MM.1S (cell line): ENCODE measurements at regions not wholly inside any gene's neighbourhood (a gene's known extent, or its start where the extent isn't known, plus 50 kb on each side); places are given as distances from the start of the nearest gene placed in this dataset.

Experiments used
- DNase-seq: peaks from one replicate; pipeline ENCODE4 v3.0.0-alpha.2; 2015
- H2AFZ ChIP-seq: fragments of 300-600 bp; sonication (generic); 2 replicates; pipeline ENCODE4 v1.6.0; 2016; ENCODE audit warnings: antibody characterized with exemption, low read length
- H3F3A ChIP-seq: fragments of 300-600 bp; sonication (generic); 2 replicates; pipeline ENCODE4 v1.6.1; 2016; ENCODE audit warnings: mild to moderate bottlenecking, antibody characterized with exemption, low read length, moderate library complexity, mixed read lengths; ENCODE audit not compliant: insufficient read depth
- H3K27ac ChIP-seq: fragments of 300-600 bp; sonication (generic); 2 replicates; pipeline ENCODE4 v1.5.1; 2016; ENCODE audit warnings: mild to moderate bottlenecking, low read length
- H3K27me3 ChIP-seq: fragments of 300-600 bp; sonication (generic); replicated peaks from 2 replicates; pipeline ENCODE4 v1.6.0; 2016; ENCODE audit warnings: low read length; ENCODE audit not compliant: insufficient read depth
- H3K36me3 ChIP-seq: fragments of 300-600 bp; sonication (generic); replicated peaks from 2 replicates; pipeline ENCODE4 v1.6.1; 2016; ENCODE audit warnings: mild to moderate bottlenecking, low read length, mixed read lengths; ENCODE audit not compliant: insufficient read depth
- H3K4me1 ChIP-seq: fragments of 300-600 bp; sonication (generic); 2 replicates; pipeline ENCODE4 v1.6.1; 2016; ENCODE audit warnings: low read length, mixed read lengths
- H3K4me2 ChIP-seq: fragments of 300-600 bp; sonication (generic); 2 replicates; pipeline ENCODE4 v1.6.0; 2016; ENCODE audit warnings: low read depth, low read length
- H3K4me3 ChIP-seq: fragments of 300-600 bp; sonication (generic); 2 replicates; pipeline ENCODE4 v1.5.1; 2016; ENCODE audit warnings: low read length, mixed read lengths
- H3K79me2 ChIP-seq: fragments of 300-600 bp; sonication (generic); 2 replicates; pipeline ENCODE4 v1.6.1; 2016; ENCODE audit warnings: mixed run types, low read length, mixed read lengths
- H3K9ac ChIP-seq: fragments of 300-600 bp; sonication (generic); 2 replicates; pipeline ENCODE4 v1.6.1; 2016; ENCODE audit warnings: low read length, mixed read lengths
- H3K9me2 ChIP-seq: fragments of 300-600 bp; sonication (generic); replicated peaks from 2 replicates; pipeline ENCODE4 v1.6.1; 2016; ENCODE audit warnings: mild to moderate bottlenecking, low read length, mixed read lengths; ENCODE audit not compliant: insufficient read depth
- H3K9me3 ChIP-seq: fragments of 300-600 bp; sonication (generic); replicated peaks from 2 replicates; pipeline ENCODE4 v1.6.1; 2016; ENCODE audit warnings: mild to moderate bottlenecking, low read length, mixed read lengths; ENCODE audit not compliant: insufficient read depth
- H4K20me1 ChIP-seq: fragments of 300-600 bp; sonication (generic); 2 replicates; pipeline ENCODE4 v1.6.1; 2016; ENCODE audit warnings: mild to moderate bottlenecking, low read length, moderate library complexity, mixed read lengths; ENCODE audit not compliant: insufficient read depth
- EZH2 ChIP-seq: fragments of 300-600 bp; sonication (generic); optimal IDR thresholded peaks from 2 replicates; pipeline ENCODE3; 2017; ENCODE audit warnings: low read depth, mild to moderate bottlenecking, antibody characterized with exemption, low read length, mixed read lengths
- EZH2phosphoT487 ChIP-seq: fragments of 300-600 bp; sonication (generic); IDR thresholded peaks from 2 replicates; pipeline ENCODE4 v1.6.1; 2018; ENCODE audit warnings: antibody characterized with exemption, low read length
- TF ChIP-seq, protein P1 (sequence below): fragments of 300-600 bp; sonication (generic); IDR thresholded peaks from 2 replicates; pipeline ENCODE4 v1.5.1; 2016; ENCODE audit warnings: antibody characterized with exemption, low read length, mixed read lengths

DNA sequence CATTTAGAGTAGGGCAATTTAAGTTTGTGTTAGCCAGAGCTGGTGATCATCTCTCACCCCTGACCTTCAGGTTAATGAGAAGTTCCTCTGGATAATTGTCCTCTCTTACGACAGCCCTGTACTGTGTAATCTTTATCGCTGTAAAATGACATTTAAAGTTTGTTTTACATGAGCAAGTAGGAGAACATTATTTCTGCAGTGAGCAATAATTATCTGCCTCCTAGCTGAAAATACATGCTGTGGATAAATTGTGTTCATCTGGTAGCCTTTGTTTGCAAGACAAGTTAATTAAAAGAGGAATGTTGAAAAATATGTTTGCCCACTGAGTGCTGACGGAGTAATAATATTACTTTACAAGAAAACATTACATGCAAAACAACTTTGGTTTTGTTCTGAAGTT is 1083.8 kb upstream of the NUDT12 start:
- TF ChIP-seq, protein P1, sequence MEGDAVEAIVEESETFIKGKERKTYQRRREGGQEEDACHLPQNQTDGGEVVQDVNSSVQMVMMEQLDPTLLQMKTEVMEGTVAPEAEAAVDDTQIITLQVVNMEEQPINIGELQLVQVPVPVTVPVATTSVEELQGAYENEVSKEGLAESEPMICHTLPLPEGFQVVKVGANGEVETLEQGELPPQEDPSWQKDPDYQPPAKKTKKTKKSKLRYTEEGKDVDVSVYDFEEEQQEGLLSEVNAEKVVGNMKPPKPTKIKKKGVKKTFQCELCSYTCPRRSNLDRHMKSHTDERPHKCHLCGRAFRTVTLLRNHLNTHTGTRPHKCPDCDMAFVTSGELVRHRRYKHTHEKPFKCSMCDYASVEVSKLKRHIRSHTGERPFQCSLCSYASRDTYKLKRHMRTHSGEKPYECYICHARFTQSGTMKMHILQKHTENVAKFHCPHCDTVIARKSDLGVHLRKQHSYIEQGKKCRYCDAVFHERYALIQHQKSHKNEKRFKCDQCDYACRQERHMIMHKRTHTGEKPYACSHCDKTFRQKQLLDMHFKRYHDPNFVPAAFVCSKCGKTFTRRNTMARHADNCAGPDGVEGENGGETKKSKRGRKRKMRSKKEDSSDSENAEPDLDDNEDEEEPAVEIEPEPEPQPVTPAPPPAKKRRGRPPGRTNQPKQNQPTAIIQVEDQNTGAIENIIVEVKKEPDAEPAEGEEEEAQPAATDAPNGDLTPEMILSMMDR = no peak
- TF ChIP-seq EZH2 (no peak), EZH2phosphoT487 (no peak)
- no peaks in the 10 kb centered on the region for H3K9me3 ChIP-seq
- H3K9ac ChIP-seq = no peak overlapping the region
- H2AFZ ChIP-seq = no peak overlapping the region
- H3K9me2 ChIP-seq = no peaks in the 10 kb centered on the region
- H3K27ac ChIP-seq = no peak overlapping the region
- DNase-seq = no peak
- no peak overlapping the region for H3K4me2 ChIP-seq
- H4K20me1 ChIP-seq = no peaks in the 10 kb centered on the region
- H3K4me1 ChIP-seq = no peaks in the 10 kb centered on the region
- H3F3A ChIP-seq = no peaks in the 10 kb centered on the region
- no peaks in the 10 kb centered on the region for H3K36me3 ChIP-seq
- H3K79me2 ChIP-seq = no peaks in the 10 kb centered on the region
- H3K27me3 ChIP-seq = no peaks in the 10 kb centered on the region
- H3K4me3 ChIP-seq = no peak overlapping the region

DNA sequence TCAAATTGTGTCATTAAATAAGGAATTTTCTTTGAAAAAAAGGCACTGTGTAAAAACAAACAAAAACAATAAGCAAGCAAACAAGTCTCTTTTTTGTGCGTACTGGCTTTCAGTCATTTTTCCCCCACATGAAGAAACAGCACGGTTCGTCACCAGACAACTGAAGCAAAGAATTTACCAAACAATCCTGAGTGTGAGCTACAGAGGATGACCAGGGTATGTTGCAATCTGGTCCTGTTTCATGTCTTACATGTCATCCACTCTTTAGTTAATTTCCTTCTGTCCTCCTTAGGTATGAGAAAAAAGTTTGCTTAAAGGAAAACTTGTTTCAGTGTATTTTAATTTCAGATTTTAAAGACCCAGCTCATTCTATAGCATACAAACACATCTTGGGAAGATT is 1080.7 kb upstream of the NUDT12 start:
- no peak overlapping the region for H3K27ac ChIP-seq
- no peaks in the 10 kb centered on the region for H3K9me2 ChIP-seq
- no peaks in the 10 kb centered on the region for H3K27me3 ChIP-seq
- DNase-seq = no peak
- no peaks in the 10 kb centered on the region for H3F3A ChIP-seq
- no peaks in the 10 kb centered on the region for H3K36me3 ChIP-seq
- no peaks in the 10 kb centered on the region for H4K20me1 ChIP-seq
- H2AFZ ChIP-seq = no peak overlapping the region
- H3K9ac ChIP-seq = no peak overlapping the region
- TF ChIP-seq, protein P1 = no peak
- no peak overlapping the region for H3K4me3 ChIP-seq
- H3K79me2 ChIP-seq = no peaks in the 10 kb centered on the region
- H3K9me3 ChIP-seq = no peaks in the 10 kb centered on the region
- H3K4me2 ChIP-seq = no peak overlapping the region
- H3K4me1 ChIP-seq = no peaks in the 10 kb centered on the region

DNA sequence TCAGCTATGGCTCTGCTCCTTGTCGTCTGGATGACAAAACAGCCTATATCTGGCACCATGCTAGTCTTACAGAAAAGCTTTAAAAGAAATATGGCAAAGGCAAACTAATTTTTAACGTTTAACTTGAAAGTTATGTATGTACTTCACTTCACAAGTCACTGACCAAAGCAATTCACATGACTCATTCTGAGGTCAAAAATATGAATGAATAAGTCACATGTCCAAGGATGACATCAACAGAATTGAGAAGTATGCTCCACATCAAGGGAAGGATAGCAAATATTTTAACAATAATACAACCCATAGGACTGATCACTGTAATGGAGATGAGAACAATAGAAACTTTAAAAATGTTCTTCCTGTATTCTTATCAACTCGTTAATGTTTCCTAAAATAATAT is 1072.6 kb upstream of the NUDT12 start:
- H3K27me3 ChIP-seq = no peaks in the 10 kb centered on the region
- H3K9ac ChIP-seq = no peak overlapping the region
- H4K20me1 ChIP-seq = no peaks in the 10 kb centered on the region
- no peaks in the 10 kb centered on the region for H3K4me1 ChIP-seq
- H3K79me2 ChIP-seq = no peaks in the 10 kb centered on the region
- no peak overlapping the region for H3K4me3 ChIP-seq
- DNase-seq = no peak
- no peaks in the 10 kb centered on the region for H3K9me3 ChIP-seq
- H3F3A ChIP-seq = no peaks in the 10 kb centered on the region
- H3K36me3 ChIP-seq = no peaks in the 10 kb centered on the region
- H3K9me2 ChIP-seq = no peaks in the 10 kb centered on the region
- no peak overlapping the region for H3K4me2 ChIP-seq
- no peak overlapping the region for H2AFZ ChIP-seq
- TF ChIP-seq EZH2 (no peak), EZH2phosphoT487 (no peak)
- TF ChIP-seq, protein P1 = no peak
- no peak overlapping the region for H3K27ac ChIP-seq

DNA sequence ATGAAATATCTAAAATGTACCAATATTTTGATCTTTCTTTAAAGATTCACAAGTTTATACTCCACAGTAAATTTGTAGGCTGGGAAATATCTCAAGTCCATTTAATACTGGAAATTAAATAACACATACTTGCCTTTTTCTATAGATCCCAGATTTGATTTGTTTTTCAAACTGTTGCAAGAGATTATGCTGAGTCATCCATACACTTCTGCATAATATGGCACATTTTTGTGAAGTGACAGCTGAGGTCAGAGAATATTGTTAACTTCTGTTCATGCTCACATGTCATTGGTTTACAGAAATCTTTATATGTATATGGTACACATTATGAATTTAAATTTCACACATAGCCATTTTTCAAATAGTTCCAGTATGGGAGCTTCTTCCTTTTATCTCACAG is 1066.3 kb upstream of the NUDT12 start:
- Histone ChIP-seq H3K9me3 (no peaks in the 10 kb centered on the region), H3K27me3 (no peaks in the 10 kb centered on the region), H3K4me2 (no peak overlapping the region), H2AFZ (no peak overlapping the region), H4K20me1 (no peaks in the 10 kb centered on the region), H3K36me3 (no peaks in the 10 kb centered on the region), H3K27ac (no peak overlapping the region), H3K4me3 (no peak overlapping the region), H3K79me2 (no peaks in the 10 kb centered on the region), H3K9ac (no peak overlapping the region), H3K9me2 (no peaks in the 10 kb centered on the region), H3F3A (no peaks in the 10 kb centered on the region), H3K4me1 (no peaks in the 10 kb centered on the region)
- DNase-seq = no peak
- TF ChIP-seq EZH2 = no peak
- no peak for TF ChIP-seq EZH2phosphoT487
- TF ChIP-seq, protein P1 = no peak
